ENCODE measurements at regions not wholly inside any gene's neighbourhood (a gene's known extent, or its start where the extent isn't known, plus 50 kb on each side); places are given as distances from the start of the nearest gene placed in this dataset.

DNA sequence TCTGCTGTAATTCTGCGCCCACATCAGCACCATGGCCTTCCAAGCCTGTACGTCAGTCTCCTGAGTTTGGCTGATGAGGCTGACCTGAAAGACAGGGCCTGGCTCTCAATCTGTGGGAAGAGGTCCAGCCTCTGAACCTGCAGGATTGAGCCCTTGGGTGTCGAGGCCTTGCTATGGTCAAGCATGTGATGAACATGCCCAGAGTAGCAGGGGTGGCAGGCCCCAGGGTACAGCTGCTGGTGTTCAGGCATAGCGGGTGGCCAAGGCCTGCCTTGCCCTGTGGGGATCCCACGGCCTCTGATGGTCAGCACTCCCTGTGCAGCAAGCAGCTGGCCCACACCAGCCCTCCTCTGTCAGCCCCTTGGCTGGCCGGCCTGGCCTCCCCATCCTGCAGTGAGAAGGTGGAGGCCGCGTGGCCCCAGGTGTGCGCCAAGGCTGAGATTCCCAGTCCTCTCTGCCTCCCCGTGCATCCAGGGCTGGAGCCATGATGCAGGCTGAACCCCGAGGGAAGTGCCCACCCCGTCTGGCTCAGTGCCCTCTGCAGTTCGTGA is 298.4 kb downstream of the NDUFA10 start:
- TF ChIP-seq GATA2 (IDR thresholded peaks at IDR 0.05; ENCODE audit: low read depth, low read length) (no peak), GATA3 (IDR thresholded peaks at IDR 0.05; ENCODE audit: low read depth, low read length) (no peak)

Data from SH-SY5Y (cell line).